HG03558 (cell line): ENCODE measurements at regions not wholly inside any gene's neighbourhood (a gene's known extent, or its start where the extent isn't known, plus 50 kb on each side); places are given as distances from the start of the nearest gene placed in this dataset.
"Not testable (repeated sequence)": the region's sequence is repeated elsewhere in the genome, so short reads cannot be mapped to it uniquely, and the experiment has no call there.

Source experiments
- ATAC-seq: cut with Tn5 transposase; IDR thresholded peaks from one replicate; pipeline ENCODE4 v1.9.1; 2021; ENCODE audit warnings: moderate number of reproducible peaks; ENCODE audit not compliant: unreplicated experiment; ENCODE audit errors: extremely low read depth

DNA sequence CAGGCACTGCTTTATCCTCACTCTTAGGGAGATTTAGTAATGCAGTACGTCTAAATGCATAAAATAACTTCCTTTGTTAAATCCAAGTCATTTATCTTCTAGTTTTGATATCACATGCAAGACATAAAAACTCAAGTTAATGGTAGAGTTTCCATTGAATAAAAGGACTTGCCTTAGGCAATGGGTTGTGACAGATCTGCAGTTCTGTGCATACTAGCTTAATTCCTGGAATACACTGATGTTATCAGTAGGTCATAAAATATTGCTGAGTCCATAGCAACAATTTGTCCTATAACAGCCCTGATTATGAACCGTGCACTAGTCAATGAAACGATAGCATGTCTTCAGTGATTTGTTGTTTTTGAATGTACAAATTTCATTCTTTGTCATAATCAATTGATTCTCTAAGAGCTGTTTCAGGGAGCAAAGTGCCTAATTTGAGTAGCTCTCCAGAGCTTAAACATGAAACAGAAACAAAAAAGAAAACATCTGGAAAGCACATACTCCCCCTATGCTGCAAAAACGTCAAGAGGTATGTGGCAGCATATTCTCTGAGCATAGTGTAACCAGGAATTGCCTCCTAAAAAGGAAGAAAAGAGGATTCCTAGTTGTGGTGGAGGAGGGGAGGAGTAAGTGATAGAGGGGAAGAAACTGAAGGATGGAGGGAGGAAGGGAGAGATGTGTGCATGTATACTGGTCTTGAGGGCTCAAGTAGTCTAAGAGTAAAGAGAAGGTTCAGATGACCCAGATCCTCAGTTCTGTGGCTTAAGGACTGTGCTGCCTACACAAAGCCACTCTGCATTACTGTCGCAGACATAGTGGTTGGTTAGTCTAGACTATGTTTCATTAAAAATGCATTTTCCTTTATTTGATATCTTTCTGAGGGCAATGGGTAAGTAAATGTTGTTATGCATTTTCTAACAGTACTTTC lies 589.2 kb downstream of the PRR16 start:
- no peak for ATAC-seq

- no peak for ATAC-seq
These were observed 591.5 kb downstream of the PRR16 start for GRCh38 chr5:121055586-121055985.

GRCh38 chr5:121064241-121064640 lies 600.1 kb downstream of the PRR16 start:
- ATAC-seq = not testable (repeated sequence)

DNA sequence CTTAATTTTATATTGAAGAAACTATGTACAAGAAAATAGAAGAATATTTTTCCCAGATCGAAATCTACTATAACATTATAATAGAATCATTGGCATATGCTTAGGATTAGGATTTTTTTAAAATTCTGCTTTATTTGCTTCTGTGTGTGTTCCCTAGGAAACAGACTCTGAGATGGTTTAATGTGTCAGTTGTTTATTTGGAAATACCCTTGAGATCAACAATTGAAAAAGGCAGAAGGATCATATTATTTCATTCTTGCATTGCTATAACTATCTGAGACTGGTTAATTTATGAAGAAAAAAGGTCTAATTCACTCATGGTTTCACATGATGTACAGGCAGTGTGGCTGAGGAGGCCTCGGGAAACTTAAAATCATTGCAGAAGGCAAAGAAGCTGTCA lies 622.6 kb downstream of the PRR16 start:
- ATAC-seq = no peak

- ATAC-seq = no peak
These were observed 623.5 kb downstream of the PRR16 start for GRCh38 chr5:121087560-121087959.

DNA sequence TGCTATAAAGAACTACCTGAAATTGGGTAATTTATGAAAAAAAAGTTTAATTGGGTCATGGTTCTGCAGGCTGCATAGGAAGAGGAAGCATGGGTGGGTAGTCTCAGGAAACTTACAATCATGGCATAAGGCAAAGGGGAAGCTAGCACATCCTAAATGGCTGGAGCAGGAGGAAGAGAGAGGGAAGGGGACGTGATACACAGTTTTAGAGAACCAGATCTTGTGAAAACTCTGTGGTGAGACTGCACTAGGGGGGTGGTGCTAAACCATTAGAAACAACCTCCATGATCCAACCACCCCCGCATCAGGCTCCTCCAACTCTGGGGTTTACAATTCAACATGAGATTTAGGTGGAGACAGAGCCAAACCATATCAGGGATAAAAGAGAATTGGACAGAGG lies 624.2 kb downstream of the PRR16 start:
- no peak for ATAC-seq

DNA sequence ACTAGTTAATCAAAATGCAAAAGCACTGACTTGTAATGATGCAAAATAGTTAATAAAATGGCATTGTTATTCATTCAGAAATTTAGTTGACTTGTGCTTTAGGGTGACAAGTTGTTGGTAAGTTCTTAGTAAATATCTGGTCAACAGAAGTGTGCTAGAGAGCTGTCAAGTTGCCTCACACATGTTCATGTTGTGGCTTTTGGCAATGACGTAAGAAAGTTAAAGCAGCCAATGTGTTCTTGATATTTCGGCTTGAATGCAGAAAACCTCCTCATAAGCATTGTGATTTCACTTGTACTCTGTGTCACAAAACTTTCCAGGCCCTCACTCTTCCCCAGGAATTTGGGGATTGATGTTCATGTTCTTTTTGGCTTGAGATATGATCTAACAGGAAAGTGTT lies 626.7 kb downstream of the PRR16 start:
- no peak for ATAC-seq

- ATAC-seq = no peak
These were observed 636.8 kb downstream of the PRR16 start for GRCh38 chr5:121100931-121101330.

GRCh38 chr5:121105921-121106320 lies 641.8 kb downstream of the PRR16 start:
- ATAC-seq = no peak

GRCh38 chr5:121106721-121107690 lies 642.9 kb downstream of the PRR16 start:
- ATAC-seq = not testable (repeated sequence)

DNA sequence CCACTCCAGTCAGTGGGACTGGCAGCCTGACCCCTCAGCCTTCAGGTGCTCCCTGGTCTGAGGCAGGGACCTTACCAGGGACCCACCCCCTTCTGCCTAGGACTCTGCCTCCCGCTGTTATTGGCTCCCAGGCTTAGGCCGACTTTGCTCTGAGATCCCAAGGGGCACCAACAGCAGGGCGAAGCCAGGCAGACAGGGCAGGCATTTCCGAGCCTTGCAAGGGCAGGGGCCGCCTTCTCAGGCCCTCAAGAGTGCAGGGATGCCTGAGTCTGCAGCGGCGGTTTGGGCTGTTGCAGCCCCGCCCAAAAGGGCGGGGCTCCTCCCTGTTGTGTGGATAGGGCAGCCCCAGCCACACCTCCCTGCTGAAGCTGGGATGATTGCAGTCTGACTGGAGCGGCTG lies 644.6 kb downstream of the PRR16 start:
- no peak for ATAC-seq

- no peak for ATAC-seq
These were observed 645.7 kb downstream of the PRR16 start for GRCh38 chr5:121109817-121110216.

DNA sequence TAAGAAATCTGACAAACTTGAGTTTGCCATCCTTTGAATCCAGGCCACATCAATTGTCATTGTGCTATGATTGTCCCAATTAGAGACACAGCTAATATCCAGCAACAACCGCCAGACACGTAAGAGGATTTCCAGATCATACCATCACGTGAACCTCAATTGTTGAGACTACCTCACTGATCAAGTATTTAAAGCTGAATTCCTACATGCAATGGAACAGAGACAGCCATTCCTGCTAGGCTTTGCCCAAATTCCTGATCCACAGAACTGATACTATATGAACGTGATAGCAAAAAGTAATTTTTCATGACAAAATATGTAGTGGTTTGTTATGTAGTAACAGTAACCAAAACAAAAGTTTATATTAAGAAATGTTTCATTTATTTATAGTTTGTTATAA lies 657.7 kb downstream of the PRR16 start:
- no peak for ATAC-seq

DNA sequence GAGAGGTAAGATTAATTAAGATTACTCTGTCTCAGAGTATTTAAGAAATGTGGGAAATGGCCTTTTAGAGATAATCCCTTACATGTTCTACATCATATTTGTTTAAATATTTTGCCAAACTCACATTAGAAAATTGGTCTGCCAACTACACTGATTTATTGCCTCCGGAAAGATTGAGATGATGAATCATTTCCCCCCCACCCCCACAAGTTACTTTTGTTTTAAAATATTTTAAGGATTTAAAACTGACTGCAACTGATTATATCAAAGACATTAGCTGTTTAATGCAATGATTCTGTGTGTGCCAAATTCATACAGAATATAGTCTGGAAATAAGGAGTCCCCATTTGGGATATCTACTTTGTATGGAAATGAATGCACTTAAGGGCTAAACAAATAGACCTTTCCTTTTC lies 674.4 kb downstream of the PRR16 start:
- ATAC-seq = no peak

DNA sequence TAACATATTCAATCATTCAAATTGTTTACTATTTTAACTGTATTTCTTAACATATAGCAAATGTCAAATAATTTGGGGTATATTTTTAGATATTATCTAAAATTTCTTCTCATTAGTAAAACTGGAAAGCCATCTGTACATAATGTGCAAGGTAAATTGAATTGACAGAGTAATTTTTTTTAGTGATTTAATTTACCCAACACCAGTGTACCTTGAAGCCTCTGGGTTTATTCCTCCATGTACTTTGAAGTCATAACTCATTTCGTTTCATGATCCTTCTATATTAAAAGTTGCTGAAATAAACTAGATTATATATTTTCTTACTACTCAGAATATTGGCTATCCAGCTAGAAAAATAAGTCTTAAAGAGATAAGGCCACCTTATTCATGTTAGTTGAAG lies 674.9 kb downstream of the PRR16 start:
- ATAC-seq = no peak

DNA sequence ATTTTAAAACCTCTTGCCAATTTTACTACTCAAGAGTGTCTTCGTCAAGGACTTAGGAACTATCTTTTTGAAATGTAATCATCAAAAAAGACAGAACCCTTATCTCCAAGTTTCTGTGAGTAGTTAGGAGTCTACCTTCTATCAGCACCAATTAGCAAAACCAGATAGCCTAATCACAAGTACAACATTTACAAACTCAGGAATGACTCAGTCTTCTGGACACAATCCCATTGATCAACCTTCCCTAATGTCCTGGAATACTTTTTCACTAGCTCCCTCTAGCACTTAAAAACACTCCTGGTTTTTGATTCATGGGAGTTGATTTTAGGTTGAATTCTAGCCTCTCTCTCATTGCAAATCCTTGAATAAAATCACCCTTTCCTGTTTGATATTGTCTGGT lies 680.7 kb downstream of the PRR16 start:
- ATAC-seq = no peak

- ATAC-seq = no peak
These were observed 687.4 kb downstream of the PRR16 start for GRCh38 chr5:121151534-121151933.

GRCh38 chr5:121152411-121152810 lies 688.3 kb downstream of the PRR16 start:
- no peak for ATAC-seq

DNA sequence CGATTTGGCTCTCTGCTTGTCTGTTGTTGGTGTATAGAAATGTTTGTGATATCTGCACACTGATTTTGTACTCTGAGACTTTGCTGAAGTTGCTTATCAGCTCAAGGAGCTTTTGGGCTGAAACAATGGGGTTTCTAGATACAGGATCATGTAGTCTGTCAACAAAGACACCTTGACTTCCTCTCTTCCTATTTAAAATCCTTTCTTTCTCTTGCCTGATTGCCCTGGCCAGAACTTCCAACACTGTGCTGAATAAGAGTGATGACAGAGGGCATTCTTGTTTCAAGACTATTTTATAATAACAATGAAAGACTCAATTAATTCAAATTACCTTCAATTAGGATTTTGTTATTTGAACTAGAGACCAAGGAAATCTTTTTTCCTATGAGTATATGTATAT lies 692.5 kb downstream of the PRR16 start:
- no peak for ATAC-seq

GRCh38 chr5:121158451-121158850 lies 693.2 kb upstream of the FTMT start:
- no peak for ATAC-seq

DNA sequence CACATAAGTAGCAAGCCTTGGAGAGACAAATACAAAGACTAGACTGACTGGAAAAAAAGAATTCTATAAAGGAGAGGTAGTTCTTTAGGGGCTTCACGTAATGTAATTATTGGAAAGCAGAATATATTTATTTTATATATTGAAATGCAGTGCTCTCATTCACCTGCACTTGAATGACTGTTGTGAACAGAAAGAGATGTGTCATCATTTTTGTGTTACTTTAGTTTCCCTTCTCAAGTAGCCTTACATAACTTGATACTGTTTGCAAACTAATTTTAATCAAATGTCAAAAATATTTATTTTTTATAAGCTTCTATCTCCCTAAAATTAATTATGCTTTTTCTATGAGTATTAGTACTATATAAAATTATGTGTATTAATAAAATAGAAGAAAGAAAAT lies 691.1 kb upstream of the FTMT start:
- no peak for ATAC-seq
